NT2/D1 (cell line): ENCODE measurements at regions not wholly inside any gene's neighbourhood (a gene's known extent, or its start where the extent isn't known, plus 50 kb on each side); places are given as distances from the start of the nearest gene placed in this dataset.

ENCODE experiments used
- DNase-seq: peaks from one replicate; pipeline ENCODE4 v3.0.0-alpha.2; 2011; ENCODE audit warnings: low read depth, low spot score
- H3K27me3 ChIP-seq: 2 replicates; pipeline ENCODE4 v1.6.0; 2011; ENCODE audit warnings: mild to moderate bottlenecking; ENCODE audit not compliant: insufficient read length, insufficient read depth
- H3K36me3 ChIP-seq: 2 replicates; pipeline ENCODE4 v1.6.1; 2011; ENCODE audit warnings: mild to moderate bottlenecking, low read length, mixed read lengths; ENCODE audit not compliant: insufficient read depth, insufficient read length
- H3K4me1 ChIP-seq: 2 replicates; pipeline ENCODE4 v1.5.1; 2011; ENCODE audit not compliant: insufficient read depth, insufficient read length
- H3K4me3 ChIP-seq: 2 replicates; pipeline ENCODE4 v1.5.1; 2011; ENCODE audit warnings: low read depth; ENCODE audit not compliant: insufficient read length
- H3K9ac ChIP-seq: 2 replicates; pipeline ENCODE4 v1.6.0; 2011; ENCODE audit warnings: low read depth; ENCODE audit not compliant: insufficient read length
- H3K9me3 ChIP-seq: 2 replicates; pipeline ENCODE4 v1.5.1; 2011; ENCODE audit warnings: mild to moderate bottlenecking, low read length; ENCODE audit not compliant: insufficient read depth
- SUZ12 ChIP-seq: IDR thresholded peaks from 2 replicates; pipeline ENCODE4 v1.6.1; 2011; ENCODE audit not compliant: insufficient read length, insufficient read depth; ENCODE audit errors: extremely low read depth
- YY1 ChIP-seq: IDR thresholded peaks from 2 replicates; pipeline ENCODE4 v1.6.1; 2011; ENCODE audit not compliant: insufficient read length, insufficient read depth
- ZNF274 ChIP-seq: IDR thresholded peaks from 2 replicates; pipeline ENCODE4 v1.6.1; 2011; ENCODE audit warnings: mild to moderate bottlenecking, low read depth, low read length

GRCh38 chr2:150866431-150866830, 379.0 kb upstream of the RND3 start:
- no peak for DNase-seq
- Histone ChIP-seq H3K36me3 (no peaks in the 10 kb centered on the region), H3K9me3 (peaks cover 43% of the 10 kb centered on the region), H3K4me1 (no peaks in the 10 kb centered on the region), H3K9ac (no peak overlapping the region), H3K4me3 (no peak overlapping the region), H3K27me3 (no peaks in the 10 kb centered on the region)
- TF ChIP-seq ZNF274, result no peak
- TF ChIP-seq YY1, result no peak
- no peak for TF ChIP-seq SUZ12

- TF ChIP-seq ZNF274 (no peak), YY1 (no peak), SUZ12 (no peak)
- H3K9ac ChIP-seq, result no peak overlapping the region
- no peaks in the 10 kb centered on the region for H3K36me3 ChIP-seq
- no peak for DNase-seq
- no peak overlapping the region for H3K4me3 ChIP-seq
- no peaks in the 10 kb centered on the region for H3K4me1 ChIP-seq
- no peaks in the 10 kb centered on the region for H3K27me3 ChIP-seq
- peaks cover 20% of the 10 kb centered on the region for H3K9me3 ChIP-seq
Measured at GRCh38 chr2:150863691-150864090, 376.2 kb upstream of the RND3 start.

GRCh38 chr2:150860301-150860700, 372.8 kb upstream of the RND3 start:
- H3K4me3 ChIP-seq, result no peak overlapping the region
- peaks cover 9% of the 10 kb centered on the region for H3K9me3 ChIP-seq
- DNase-seq, result no peak
- H3K4me1 ChIP-seq, result peaks cover 2% of the 10 kb centered on the region
- TF ChIP-seq SUZ12 (no peak), YY1 (no peak), ZNF274 (no peak)
- no peaks in the 10 kb centered on the region for H3K36me3 ChIP-seq
- H3K27me3 ChIP-seq, result no peaks in the 10 kb centered on the region
- no peak overlapping the region for H3K9ac ChIP-seq

GRCh38 chr2:150859877-150860276, 372.4 kb upstream of the RND3 start:
- Histone ChIP-seq H3K27me3 (no peaks in the 10 kb centered on the region), H3K4me3 (no peak overlapping the region), H3K9me3 (peaks cover 11% of the 10 kb centered on the region), H3K36me3 (no peaks in the 10 kb centered on the region), H3K4me1 (peaks cover 2% of the 10 kb centered on the region), H3K9ac (no peak overlapping the region)
- TF ChIP-seq YY1 (no peak), ZNF274 (no peak), SUZ12 (no peak)
- peak; percentile 49 for DNase-seq

- H3K9ac ChIP-seq, result no peak overlapping the region
- no peak for TF ChIP-seq SUZ12
- TF ChIP-seq ZNF274, result no peak
- no peak for TF ChIP-seq YY1
- no peak for DNase-seq
- H3K4me3 ChIP-seq, result no peak overlapping the region
- H3K27me3 ChIP-seq, result no peaks in the 10 kb centered on the region
- peaks cover 2% of the 10 kb centered on the region for H3K4me1 ChIP-seq
- H3K36me3 ChIP-seq, result no peaks in the 10 kb centered on the region
- peaks cover 11% of the 10 kb centered on the region for H3K9me3 ChIP-seq
Measured at GRCh38 chr2:150859162-150859561, 371.7 kb upstream of the RND3 start.

- no peak overlapping the region for H3K9ac ChIP-seq
- no peak for DNase-seq
- TF ChIP-seq ZNF274 (no peak), SUZ12 (no peak), YY1 (no peak)
- H3K36me3 ChIP-seq, result no peaks in the 10 kb centered on the region
- H3K9me3 ChIP-seq, result peaks cover 11% of the 10 kb centered on the region
- peaks cover 2% of the 10 kb centered on the region for H3K4me1 ChIP-seq
- H3K27me3 ChIP-seq, result no peaks in the 10 kb centered on the region
- H3K4me3 ChIP-seq, result no peak overlapping the region
Measured at GRCh38 chr2:150858382-150858781, 370.9 kb upstream of the RND3 start.

- Histone ChIP-seq H3K27me3 (no peaks in the 10 kb centered on the region), H3K4me3 (no peak overlapping the region), H3K9ac (no peak overlapping the region), H3K4me1 (peaks cover 2% of the 10 kb centered on the region), H3K36me3 (no peaks in the 10 kb centered on the region), H3K9me3 (peaks cover 11% of the 10 kb centered on the region)
- TF ChIP-seq YY1 (no peak), SUZ12 (no peak), ZNF274 (no peak)
- DNase-seq, result no peak
Measured at GRCh38 chr2:150856596-150857281, 369.3 kb upstream of the RND3 start.
